COLO668 (cell line): ENCODE measurements at regions not wholly inside any gene's neighbourhood (a gene's known extent, or its start where the extent isn't known, plus 50 kb on each side); places are given as distances from the start of the nearest gene placed in this dataset.
"Not testable (repeated sequence)": the region's sequence is repeated elsewhere in the genome, so short reads cannot be mapped to it uniquely, and the experiment has no call there.

Source experiments
- DNase-seq: peaks from one replicate; lab custom pipeline; 2025; ENCODE audit not compliant: unreplicated experiment; lab: John Stamatoyannopoulos, UW

GRCh38 chr2:128593879-128594650, 275.4 kb upstream of the HS6ST1 start:
- DNase-seq = no peak

- no peak for DNase-seq
Measured at GRCh38 chr2:128594651-128594910, 275.9 kb upstream of the HS6ST1 start.

- peak; percentile 46 for DNase-seq
Measured at GRCh38 chr2:128594953-128595677, 276.4 kb upstream of the HS6ST1 start.

- no peak for DNase-seq
Measured at GRCh38 chr2:128595763-128596395, 277.2 kb upstream of the HS6ST1 start.

GRCh38 chr2:128596396-128597120, 277.9 kb upstream of the HS6ST1 start:
- DNase-seq = no peak

- no peak for DNase-seq
Measured at GRCh38 chr2:128597121-128597762, 278.6 kb upstream of the HS6ST1 start.

- DNase-seq = not testable (repeated sequence)
Measured at GRCh38 chr2:128598260-128598659, 279.6 kb upstream of the HS6ST1 start.

GRCh38 chr2:128598862-128599441, 280.3 kb upstream of the HS6ST1 start:
- DNase-seq = no peak

- DNase-seq = no peak
Measured at GRCh38 chr2:128599700-128600099, 281.0 kb upstream of the HS6ST1 start.

GRCh38 chr2:128600581-128601297, 282.1 kb upstream of the HS6ST1 start:
- DNase-seq = no peak

- no peak for DNase-seq
Measured at GRCh38 chr2:128601298-128602037, 282.8 kb upstream of the HS6ST1 start.

GRCh38 chr2:128602038-128602698, 283.5 kb upstream of the HS6ST1 start:
- no peak for DNase-seq

- DNase-seq = no peak
Measured at GRCh38 chr2:128602699-128603101, 284.0 kb upstream of the HS6ST1 start.

GRCh38 chr2:128603411-128603924, 284.8 kb upstream of the HS6ST1 start:
- DNase-seq = no peak

GRCh38 chr2:128604045-128604444, 285.4 kb upstream of the HS6ST1 start:
- DNase-seq = no peak

GRCh38 chr2:128604581-128604980, 285.9 kb upstream of the HS6ST1 start:
- not testable (repeated sequence) for DNase-seq

- no peak for DNase-seq
Measured at GRCh38 chr2:128605421-128605820, 286.8 kb upstream of the HS6ST1 start.

- DNase-seq = no peak
Measured at GRCh38 chr2:128605931-128606330, 287.3 kb upstream of the HS6ST1 start.

GRCh38 chr2:128606837-128607236, 288.2 kb upstream of the HS6ST1 start:
- no peak for DNase-seq
